Activated naive CD4-positive, alpha-beta T cell treated with anti-CD3 and anti-CD28 coated beads, Interleukin-2, amount 10 ng/mL, durations not matched to agents 7 days and 5 days (primary cell): ENCODE measurements at regions not wholly inside any gene's neighbourhood (a gene's known extent, or its start where the extent isn't known, plus 50 kb on each side); places are given as distances from the start of the nearest gene placed in this dataset.
"Not testable (repeated sequence)": the region's sequence is repeated elsewhere in the genome, so short reads cannot be mapped to it uniquely, and the experiment has no call there.

Experiments used
- CTCF ChIA-PET: fragments of 350-600 bp; sonication (Branson Sonifier 250); formaldehyde crosslinking; loops from one replicate; lab custom pipeline; 2021; ENCODE audit warnings: antibody characterized with exemption; lab: Charles Lee
- DNase-seq: peaks from one replicate; pipeline ENCODE4 v3.0.0-alpha.2; 2020
- H3K27ac Mint-ChIP-seq: one replicate; pipeline ENCODE4 v1.8.0; 2021; ENCODE audit warnings: mild to moderate bottlenecking, moderate library complexity, mixed read lengths
- H3K27me3 Mint-ChIP-seq: one replicate; pipeline ENCODE4 v1.8.0; 2021; ENCODE audit warnings: mild to moderate bottlenecking, mixed read lengths
- H3K36me3 Mint-ChIP-seq: one replicate; pipeline ENCODE4 v1.8.0; 2021; ENCODE audit warnings: mixed read lengths
- H3K4me1 Mint-ChIP-seq: one replicate; pipeline ENCODE4 v1.8.0; 2021; ENCODE audit warnings: mixed read lengths
- H3K4me3 Mint-ChIP-seq: one replicate; pipeline ENCODE4 v1.8.0; 2021; ENCODE audit warnings: mild to moderate bottlenecking, moderate library complexity, mixed read lengths
- H3K9me3 Mint-ChIP-seq: one replicate; pipeline ENCODE4 v1.8.0; 2021; ENCODE audit warnings: mixed read lengths

GRCh38 chr2:102871707-102872106 is 109.9 kb downstream of the TMEM182 start:
- Mint-ChIP-seq H3K36me3 (no peaks in the 10 kb centered on the region), H3K27me3 (no peaks in the 10 kb centered on the region), H3K9me3 (no peaks in the 10 kb centered on the region), H3K27ac (no peak overlapping the region), H3K4me3 (no peak overlapping the region), H3K4me1 (no peaks in the 10 kb centered on the region)
- DNase-seq = no peak
- CTCF ChIA-PET = interaction anchor here (1.6 kb wide), 1 partner anchor 30 kb away, joined by 5 read pairs; no protein-coding TSS in a partner anchor

GRCh38 chr2:102872388-102872787 is 110.6 kb downstream of the TMEM182 start:
- CTCF ChIA-PET = interaction anchor here (1.5 to 1.6 kb wide), 2 partner anchors 31 to 33 kb away, joined by 5 to 7 read pairs; no protein-coding TSS in a partner anchor
- H3K36me3 Mint-ChIP-seq = no peaks in the 10 kb centered on the region
- H3K4me1 Mint-ChIP-seq = no peaks in the 10 kb centered on the region
- no peak for DNase-seq
- no peak overlapping the region for H3K27ac Mint-ChIP-seq
- H3K4me3 Mint-ChIP-seq = no peak overlapping the region
- H3K27me3 Mint-ChIP-seq = no peaks in the 10 kb centered on the region
- H3K9me3 Mint-ChIP-seq = no peaks in the 10 kb centered on the region

GRCh38 chr2:102879513-102879912 is 117.7 kb downstream of the TMEM182 start:
- H3K4me3 Mint-ChIP-seq, DNase-seq, CTCF ChIA-PET, H3K9me3 Mint-ChIP-seq, H3K27ac Mint-ChIP-seq, H3K27me3 Mint-ChIP-seq, H3K36me3 Mint-ChIP-seq, H3K4me1 Mint-ChIP-seq: not testable (repeated sequence)

GRCh38 chr2:102880731-102881130 is 118.9 kb downstream of the TMEM182 start:
- Mint-ChIP-seq H3K4me1 (no peaks in the 10 kb centered on the region), H3K4me3 (no peak overlapping the region), H3K9me3 (peaks cover 3% of the 10 kb centered on the region), H3K36me3 (no peaks in the 10 kb centered on the region), H3K27ac (no peak overlapping the region), H3K27me3 (no peaks in the 10 kb centered on the region)
- no peak for DNase-seq
- CTCF ChIA-PET = no interaction called here

- Mint-ChIP-seq H3K4me1 (no peaks in the 10 kb centered on the region), H3K27me3 (peaks cover 8% of the 10 kb centered on the region), H3K36me3 (no peaks in the 10 kb centered on the region), H3K27ac (no peak overlapping the region), H3K9me3 (no peaks in the 10 kb centered on the region), H3K4me3 (no peak overlapping the region)
- no peak for DNase-seq
- CTCF ChIA-PET = no interaction called here
Measured at GRCh38 chr2:102886216-102886893, 124.5 kb downstream of the TMEM182 start.

- Mint-ChIP-seq H3K36me3 (no peaks in the 10 kb centered on the region), H3K4me1 (no peaks in the 10 kb centered on the region), H3K4me3 (no peak overlapping the region), H3K27me3 (peaks cover 8% of the 10 kb centered on the region), H3K27ac (no peak overlapping the region), H3K9me3 (no peaks in the 10 kb centered on the region)
- no peak for DNase-seq
- CTCF ChIA-PET = no interaction called here
Measured at GRCh38 chr2:102888514-102888913, 126.7 kb downstream of the TMEM182 start.

GRCh38 chr2:102891296-102891695 is 129.5 kb downstream of the TMEM182 start:
- CTCF ChIA-PET = no interaction called here
- H3K27me3 Mint-ChIP-seq = peaks cover 8% of the 10 kb centered on the region
- H3K36me3 Mint-ChIP-seq = no peaks in the 10 kb centered on the region
- H3K4me3 Mint-ChIP-seq = no peak overlapping the region
- H3K4me1 Mint-ChIP-seq = no peaks in the 10 kb centered on the region
- no peak overlapping the region for H3K27ac Mint-ChIP-seq
- H3K9me3 Mint-ChIP-seq = no peaks in the 10 kb centered on the region
- DNase-seq = no peak

- Mint-ChIP-seq H3K27ac (no peak overlapping the region), H3K4me1 (no peaks in the 10 kb centered on the region), H3K4me3 (no peak overlapping the region), H3K36me3 (no peaks in the 10 kb centered on the region), H3K27me3 (no peaks in the 10 kb centered on the region), H3K9me3 (no peaks in the 10 kb centered on the region)
- CTCF ChIA-PET = no interaction called here
- DNase-seq = no peak
Measured at GRCh38 chr2:102892698-102893310, 131.0 kb downstream of the TMEM182 start.

- no peak for DNase-seq
- no peaks in the 10 kb centered on the region for H3K9me3 Mint-ChIP-seq
- no peak overlapping the region for H3K27ac Mint-ChIP-seq
- no peaks in the 10 kb centered on the region for H3K27me3 Mint-ChIP-seq
- no peaks in the 10 kb centered on the region for H3K4me1 Mint-ChIP-seq
- H3K36me3 Mint-ChIP-seq = no peaks in the 10 kb centered on the region
- CTCF ChIA-PET = no interaction called here
- no peak overlapping the region for H3K4me3 Mint-ChIP-seq
Measured at GRCh38 chr2:102893870-102894269, 132.0 kb downstream of the TMEM182 start.

- Mint-ChIP-seq H3K4me1 (no peaks in the 10 kb centered on the region), H3K9me3 (no peaks in the 10 kb centered on the region), H3K27ac (no peak overlapping the region), H3K4me3 (no peak overlapping the region), H3K36me3 (no peaks in the 10 kb centered on the region), H3K27me3 (no peaks in the 10 kb centered on the region)
- no peak for DNase-seq
- CTCF ChIA-PET = no interaction called here
Measured at GRCh38 chr2:102895376-102895775, 133.5 kb downstream of the TMEM182 start.

- H3K27me3 Mint-ChIP-seq, H3K36me3 Mint-ChIP-seq, CTCF ChIA-PET, H3K27ac Mint-ChIP-seq, H3K9me3 Mint-ChIP-seq, DNase-seq, H3K4me3 Mint-ChIP-seq, H3K4me1 Mint-ChIP-seq: not testable (repeated sequence)
Measured at GRCh38 chr2:102909240-102909639, 147.4 kb downstream of the TMEM182 start.

GRCh38 chr2:102910724-102911123 is 148.9 kb downstream of the TMEM182 start:
- Mint-ChIP-seq H3K4me1 (no peaks in the 10 kb centered on the region), H3K4me3 (no peak overlapping the region), H3K9me3 (no peaks in the 10 kb centered on the region), H3K36me3 (no peaks in the 10 kb centered on the region), H3K27me3 (no peaks in the 10 kb centered on the region), H3K27ac (no peak overlapping the region)
- CTCF ChIA-PET = no interaction called here
- DNase-seq = no peak

- Mint-ChIP-seq H3K4me3 (no peak overlapping the region), H3K4me1 (no peaks in the 10 kb centered on the region), H3K9me3 (peaks cover 16% of the 10 kb centered on the region), H3K36me3 (no peaks in the 10 kb centered on the region), H3K27me3 (no peaks in the 10 kb centered on the region), H3K27ac (no peak overlapping the region)
- no peak for DNase-seq
- CTCF ChIA-PET = interaction anchor here (1.5 kb wide), 1 partner anchor 74 kb away, joined by 3 read pairs; no protein-coding TSS in a partner anchor
Measured at GRCh38 chr2:102915128-102915527, 153.3 kb downstream of the TMEM182 start.

GRCh38 chr2:102922321-102922720 is 160.5 kb downstream of the TMEM182 start:
- no peaks in the 10 kb centered on the region for H3K4me1 Mint-ChIP-seq
- H3K9me3 Mint-ChIP-seq = peaks cover 5% of the 10 kb centered on the region
- DNase-seq = no peak
- H3K4me3 Mint-ChIP-seq = no peak overlapping the region
- no peaks in the 10 kb centered on the region for H3K27me3 Mint-ChIP-seq
- H3K27ac Mint-ChIP-seq = no peak overlapping the region
- CTCF ChIA-PET = no interaction called here
- no peaks in the 10 kb centered on the region for H3K36me3 Mint-ChIP-seq

GRCh38 chr2:102925003-102925402 is 163.2 kb downstream of the TMEM182 start:
- no peaks in the 10 kb centered on the region for H3K9me3 Mint-ChIP-seq
- no peak overlapping the region for H3K4me3 Mint-ChIP-seq
- H3K36me3 Mint-ChIP-seq = no peaks in the 10 kb centered on the region
- H3K27ac Mint-ChIP-seq = no peak overlapping the region
- no peaks in the 10 kb centered on the region for H3K4me1 Mint-ChIP-seq
- no peak for DNase-seq
- H3K27me3 Mint-ChIP-seq = no peaks in the 10 kb centered on the region
- CTCF ChIA-PET = no interaction called here
